Adrenal gland (tissue), 5 donors: ENCODE measurements at regions not wholly inside any gene's neighbourhood (a gene's known extent, or its start where the extent isn't known, plus 50 kb on each side); places are given as distances from the start of the nearest gene placed in this dataset.

Source experiments
- CTCF ChIP-seq, 6 experiments: fragments of 450-650 bp in 4 of 6; fragments of 200-600 bp in 2 of 6; sonication (generic) in 1 of 6; IDR thresholded peaks; 1 replicate in 5 of 6; 2 replicates in 1 of 6; pipeline versions ENCODE4 v1.5.1 to v1.8.0; 2016 to 2021; ENCODE audit warnings: antibody characterized with exemption in 6 of 6, mild to moderate bottlenecking in 2 of 6, moderate library complexity in 1 of 6
- POLR2A ChIP-seq, 2 donors: fragments of 450-650 bp; IDR thresholded peaks; one replicate each; pipeline ENCODE4 v1.6.1; 2017; ENCODE audit warnings: antibody characterized with exemption in 2 of 2, mild to moderate bottlenecking in 2 of 2, moderate library complexity in 1 of 2
- donor health status: DM: no; HTN: no; CAD: no.

- TF ChIP-seq CTCF (IDR thresholded peaks at IDR 0.05) (no peak), POLR2A (IDR thresholded peaks at IDR 0.05) (no peak)
Observed at GRCh38 chr11:107217444-107217843, 199.2 kb upstream of the GUCY1A2 start.
